GM21515 (cell line): ENCODE measurements at regions not wholly inside any gene's neighbourhood (a gene's known extent, or its start where the extent isn't known, plus 50 kb on each side); places are given as distances from the start of the nearest gene placed in this dataset.

Experiments
- ATAC-seq: cut with Tn5 transposase; IDR thresholded peaks from one replicate; pipeline ENCODE4 v1.9.1; 2021; ENCODE audit not compliant: unreplicated experiment

GRCh38 chr13:30359991-30360390, 52.6 kb upstream of the KATNAL1 start:
- no peak for ATAC-seq

DNA sequence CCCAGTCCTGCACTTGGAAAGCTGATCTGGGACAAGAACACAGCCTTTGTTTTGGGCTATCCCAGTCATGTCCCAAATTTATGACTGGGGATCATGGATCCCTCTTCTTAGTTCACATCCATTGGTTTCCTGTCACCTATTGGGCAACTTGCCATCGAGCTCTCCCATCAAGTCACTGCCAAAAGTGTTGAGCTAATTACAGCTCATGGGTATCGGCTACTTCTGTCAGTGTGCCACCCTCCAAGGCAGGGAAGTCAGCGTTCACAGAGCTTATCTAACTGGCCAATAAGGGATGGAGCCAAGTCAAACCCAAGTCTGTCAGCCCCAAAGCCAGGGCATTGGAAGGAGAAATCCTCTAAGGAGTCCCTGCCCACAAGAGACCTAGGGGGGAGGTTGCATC, 53.2 kb upstream of the KATNAL1 start:
- ATAC-seq, result no peak

DNA sequence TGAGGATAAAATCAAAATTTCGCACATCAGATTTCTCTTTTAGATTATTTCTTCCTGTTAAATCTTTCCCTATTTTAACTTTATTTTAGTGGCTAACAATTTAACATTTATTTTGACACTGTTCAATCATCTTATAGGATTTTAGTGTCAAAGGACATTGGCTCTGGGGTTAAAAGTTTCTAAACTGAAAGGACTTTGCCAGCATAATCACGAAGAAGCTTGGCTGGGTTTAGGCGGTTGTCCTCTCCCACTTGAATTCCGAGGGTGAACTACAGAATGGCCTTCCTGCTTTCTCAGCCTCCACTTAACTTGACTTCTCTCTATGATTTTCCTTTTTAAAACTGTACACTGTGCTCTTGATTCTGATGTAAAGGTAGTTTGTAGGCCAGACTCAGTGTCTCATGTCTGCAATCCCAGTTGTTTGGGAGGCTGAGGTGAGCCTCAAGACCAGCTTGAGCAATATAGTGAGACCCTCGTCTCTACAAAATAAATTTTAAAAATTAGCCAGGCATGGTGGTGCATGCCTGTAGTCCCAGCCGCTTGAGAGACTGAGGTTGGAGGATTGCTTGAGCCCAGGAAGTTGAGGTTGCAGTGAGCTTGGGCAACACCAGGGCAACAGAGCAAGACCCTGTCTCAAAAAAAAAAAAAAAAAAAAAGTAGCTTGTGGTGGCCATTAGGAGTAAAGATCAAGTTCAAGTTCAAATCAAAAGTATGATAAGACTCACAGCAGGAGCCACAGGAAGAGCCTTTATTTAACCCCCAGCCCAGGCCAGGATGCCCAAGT, 54.8 kb upstream of the KATNAL1 start:
- ATAC-seq, result no peak

DNA sequence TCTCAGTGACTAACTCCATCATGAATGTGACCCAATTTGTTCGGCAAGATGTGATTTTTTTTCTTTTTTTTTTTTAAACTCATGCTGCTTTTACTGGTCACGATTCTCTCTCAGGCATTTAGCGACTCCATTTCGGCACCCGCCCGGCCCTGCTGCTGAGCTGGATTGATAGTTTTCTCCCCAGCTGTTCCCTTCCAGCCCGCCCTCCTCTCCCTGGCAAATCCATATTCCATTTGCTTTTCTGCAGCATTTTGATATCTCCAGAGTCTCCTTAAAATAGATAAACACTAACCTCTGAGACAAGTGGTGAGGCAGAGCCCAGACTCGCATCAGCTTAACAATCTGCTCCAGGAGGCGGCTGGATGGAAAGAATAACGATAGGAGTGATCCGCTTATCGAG, 55.5 kb upstream of the KATNAL1 start:
- ATAC-seq, result no peak

GRCh38 chr13:30363725-30364124, 56.4 kb upstream of the KATNAL1 start:
- no peak for ATAC-seq

- no peak for ATAC-seq
These were observed 56.8 kb upstream of the KATNAL1 start for GRCh38 chr13:30364133-30364532.

GRCh38 chr13:30364876-30365275, 57.4 kb upstream of the UBE2L5 start:
- ATAC-seq, result no peak

DNA sequence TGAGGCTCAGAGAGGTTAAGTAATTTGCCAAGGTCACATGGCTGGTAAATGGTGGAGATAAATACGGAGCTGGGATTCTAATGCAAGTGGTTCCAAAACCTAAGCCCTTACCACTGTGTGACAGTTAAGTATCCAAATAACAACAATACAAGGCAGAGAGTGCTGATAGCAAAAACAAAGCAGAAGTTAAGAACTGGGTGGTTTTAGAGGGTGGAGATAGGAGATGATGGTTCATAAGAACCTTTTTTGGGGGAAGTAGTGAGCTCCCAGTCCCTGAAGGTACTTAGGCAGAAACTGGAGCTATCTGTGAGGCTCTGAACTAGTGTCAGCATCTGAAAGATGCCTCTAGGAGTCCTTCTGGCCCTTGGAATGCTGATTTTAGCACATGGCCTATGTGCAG, 56.2 kb upstream of the UBE2L5 start:
- ATAC-seq, result no peak

GRCh38 chr13:30367296-30367695, 55.0 kb upstream of the UBE2L5 start:
- ATAC-seq, result no peak

DNA sequence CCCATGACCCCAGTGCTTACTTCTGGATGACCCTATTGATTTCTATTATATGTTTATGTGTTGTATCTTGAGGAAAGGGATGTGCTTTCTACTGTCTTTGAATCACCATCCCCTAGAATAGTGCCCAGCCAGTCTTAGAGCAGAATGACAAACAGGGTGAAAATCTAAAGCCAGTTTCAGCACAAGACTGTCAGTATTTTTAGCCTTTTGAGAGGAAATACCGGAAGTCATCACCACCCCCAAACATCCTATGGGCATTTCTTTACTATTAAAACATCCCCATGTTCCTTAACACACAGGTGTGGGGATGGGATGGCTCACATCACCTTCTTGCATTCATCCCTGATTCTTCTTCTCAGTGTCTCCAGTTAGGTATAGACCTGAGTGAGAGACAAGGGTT, 52.1 kb upstream of the UBE2L5 start:
- ATAC-seq, result no peak

DNA sequence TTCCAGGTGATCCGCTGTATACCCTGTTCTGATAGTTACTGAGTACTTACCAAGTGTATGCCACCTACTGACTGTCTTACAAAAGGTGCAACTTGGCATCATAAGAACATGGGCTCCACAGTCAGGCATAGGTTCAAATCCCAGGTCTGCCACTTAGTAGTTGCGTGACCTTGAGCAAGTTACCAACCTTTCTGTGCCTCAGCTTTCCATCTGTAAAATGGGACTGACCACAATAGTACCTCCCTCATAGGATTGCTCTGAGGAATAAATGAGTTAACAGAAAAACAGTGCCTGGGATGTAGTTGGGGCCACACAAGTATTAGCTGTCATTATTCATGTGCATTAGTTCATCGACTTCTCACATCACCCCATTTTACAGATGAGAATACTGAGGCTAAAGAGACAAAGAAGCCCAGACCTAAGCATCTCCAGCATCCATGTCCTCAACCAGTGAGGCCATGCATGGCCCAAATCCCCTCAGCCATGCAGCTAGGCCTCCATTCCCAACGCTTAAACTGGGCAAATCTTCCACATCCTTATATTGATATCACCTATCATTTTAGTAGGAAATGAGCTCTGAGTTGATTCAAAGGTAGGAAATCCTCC, 51.3 kb upstream of the UBE2L5 start:
- no peak for ATAC-seq

DNA sequence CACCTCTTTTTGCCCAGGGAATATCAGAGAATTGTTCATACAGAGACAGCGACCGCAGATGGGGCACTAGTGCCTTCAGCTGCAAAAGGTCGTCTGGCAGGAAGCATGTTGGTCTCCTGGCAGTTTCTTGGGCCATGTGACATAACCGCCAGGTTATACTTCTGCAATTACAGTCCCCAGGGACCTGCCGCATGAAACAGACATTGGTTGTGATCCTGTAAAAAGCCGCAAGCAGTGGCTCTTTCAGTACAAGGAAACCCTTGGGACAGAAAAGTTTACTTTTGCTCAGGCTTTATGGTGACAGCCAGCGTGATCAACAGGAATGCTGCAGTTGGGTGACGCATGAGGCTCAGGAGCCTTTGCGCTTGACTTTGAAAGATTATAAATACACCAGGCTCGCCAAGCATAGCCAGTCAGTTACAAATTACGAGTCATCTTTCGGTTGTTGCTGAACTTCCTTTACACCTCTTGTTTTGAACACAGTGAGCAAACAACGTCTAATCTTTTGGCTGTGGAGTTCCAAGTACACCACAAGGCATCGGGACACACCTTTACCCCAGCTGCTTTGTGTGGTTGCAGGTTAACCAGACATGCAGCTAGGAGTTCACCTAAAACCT, 50.5 kb upstream of the UBE2L5 start:
- ATAC-seq, result peak; percentile 61
